ENCODE measurements at regions not wholly inside any gene's neighbourhood (a gene's known extent, or its start where the extent isn't known, plus 50 kb on each side); places are given as distances from the start of the nearest gene placed in this dataset.
"Not testable (repeated sequence)": the region's sequence is repeated elsewhere in the genome, so short reads cannot be mapped to it uniquely, and the experiment has no call there.

DNA sequence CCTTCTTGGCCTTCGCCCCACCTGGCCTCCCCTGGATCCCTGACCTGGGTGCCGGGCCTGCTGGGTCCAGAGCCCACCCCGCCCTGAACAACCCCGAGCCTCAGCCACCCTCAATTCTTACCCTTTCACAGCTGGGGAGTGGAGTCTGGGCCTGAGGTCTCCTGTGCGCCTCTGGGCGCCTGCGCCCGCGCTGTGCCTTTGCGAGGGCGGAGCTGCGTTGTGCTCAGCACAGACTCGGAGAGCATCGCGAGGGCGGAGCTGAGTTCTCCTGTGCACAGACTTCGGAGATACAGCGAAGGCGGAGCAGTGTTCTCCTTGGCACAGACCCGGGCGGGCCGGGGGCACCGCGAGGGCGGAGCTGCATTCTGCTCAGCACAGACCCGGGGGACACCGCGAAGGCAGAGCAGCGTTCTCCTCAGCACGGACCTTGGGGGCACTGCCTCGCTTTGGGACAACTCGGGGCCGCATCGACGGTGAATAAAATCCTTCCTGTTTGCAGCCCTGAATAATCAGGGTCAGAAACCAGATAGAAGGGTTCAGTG lies 547.2 kb downstream of the FAM72C start:
- H3K27ac Mint-ChIP-seq; H3K9me3 Mint-ChIP-seq; H3K4me1 Mint-ChIP-seq; H3K36me3 Mint-ChIP-seq; ATAC-seq (ENCODE audit: low read depth in 2 of 2); H3K27me3 Mint-ChIP-seq; DNase-seq: not testable (repeated sequence)
- H3K4me3 Mint-ChIP-seq = peak overlapping the region in 2 of 8 donors; percentile 9 to 45

DNA sequence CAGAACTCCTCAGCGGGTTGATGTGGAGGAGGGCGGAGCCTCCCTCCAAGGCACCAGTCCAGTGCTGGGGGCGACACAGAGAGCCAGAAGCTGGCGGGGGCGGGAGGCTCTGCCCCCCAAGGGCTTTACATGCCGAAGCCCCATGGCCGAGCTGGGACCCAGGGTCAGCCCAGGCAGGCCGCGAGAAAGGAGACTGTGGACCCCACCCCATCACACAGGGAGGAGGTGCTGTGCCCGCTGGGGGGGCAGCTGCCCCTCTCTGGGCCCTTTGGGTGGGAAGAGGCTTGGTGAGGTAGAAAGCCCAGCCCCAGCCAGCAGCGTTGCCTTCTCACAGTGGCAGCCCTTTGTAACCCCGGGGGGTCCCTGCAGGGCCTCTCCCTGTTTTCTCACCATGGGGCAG lies 548.0 kb downstream of the FAM72C start:
- not testable (repeated sequence) for DNase-seq; H3K36me3 Mint-ChIP-seq; H3K27ac Mint-ChIP-seq; H3K4me1 Mint-ChIP-seq; H3K4me3 Mint-ChIP-seq; H3K9me3 Mint-ChIP-seq; H3K27me3 Mint-ChIP-seq; ATAC-seq (ENCODE audit: low read depth in 2 of 2)

DNA sequence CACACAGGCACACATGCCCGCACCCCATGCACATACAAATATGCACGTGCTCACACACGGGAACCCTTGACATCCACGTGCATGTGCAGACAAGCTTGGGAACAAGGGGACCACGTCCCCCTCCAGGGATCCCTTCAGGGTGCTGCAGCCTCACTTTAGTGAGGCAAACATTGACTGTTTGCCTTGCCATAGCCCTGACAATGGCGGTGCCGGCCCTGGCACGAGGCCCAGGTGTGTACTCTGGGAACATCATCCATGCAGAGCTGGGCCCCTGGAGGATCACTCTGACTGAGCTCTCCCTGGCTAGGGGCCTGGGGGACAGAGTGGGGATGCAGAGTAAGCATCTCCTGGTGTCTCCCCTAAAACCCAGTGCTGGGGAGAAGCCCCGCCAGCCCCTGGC lies 550.5 kb downstream of the FAM72C start:
- H3K4me3 Mint-ChIP-seq; H3K9me3 Mint-ChIP-seq; H3K27ac Mint-ChIP-seq; DNase-seq; H3K27me3 Mint-ChIP-seq; H3K4me1 Mint-ChIP-seq; ATAC-seq (ENCODE audit: low read depth in 2 of 2); H3K36me3 Mint-ChIP-seq: not testable (repeated sequence)

Measured in naive B cell (primary cell).